ENCODE measurements at regions not wholly inside any gene's neighbourhood (a gene's known extent, or its start where the extent isn't known, plus 50 kb on each side); places are given as distances from the start of the nearest gene placed in this dataset.

- TF ChIP-seq POLR2A (IDR thresholded peaks at IDR 0.05; ENCODE audit: extremely low read depth, insufficient read length) (no peak), MAX (IDR thresholded peaks at IDR 0.05; ENCODE audit: low read depth, low read length) (no peak), MYC (IDR thresholded peaks at IDR 0.05; ENCODE audit: low read depth, low read length) (no peak), CTCF (IDR thresholded peaks at IDR 0.05; ENCODE audit: low read depth, low read length) (no peak)
- H3K4me3 ChIP-seq (ENCODE audit: low read depth, low read length) = no peak overlapping the region
- DNase-seq (ENCODE audit: low read depth) = no peak
Measured at GRCh38 chr3:103385961-103386656, 951.3 kb downstream of the ZPLD1 start.

DNA sequence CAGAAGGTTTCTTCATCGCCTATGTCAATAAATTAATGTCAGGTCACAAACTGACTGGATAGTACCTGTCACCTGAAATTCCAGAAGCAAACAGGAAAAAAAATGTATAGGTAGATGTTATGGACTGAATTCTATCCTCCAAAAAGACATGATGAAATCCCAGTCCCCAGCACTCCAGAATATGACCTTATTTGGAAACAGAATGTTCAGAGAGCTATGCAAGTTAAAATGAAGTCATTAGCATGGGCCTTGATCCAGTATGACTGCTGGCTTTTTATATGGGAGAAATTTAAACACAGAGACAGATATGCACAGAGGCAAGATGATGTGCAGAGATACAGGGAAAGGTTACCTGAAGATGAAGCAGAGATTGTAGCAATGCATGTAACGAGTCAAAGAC is 953.4 kb downstream of the ZPLD1 start:
- DNase-seq (ENCODE audit: low read depth) = no peak
- no peak overlapping the region for H3K4me3 ChIP-seq (ENCODE audit: low read depth, low read length)
- TF ChIP-seq POLR2A (IDR thresholded peaks at IDR 0.05; ENCODE audit: extremely low read depth, insufficient read length) = no peak
- TF ChIP-seq MAX (IDR thresholded peaks at IDR 0.05; ENCODE audit: low read depth, low read length) = no peak
- no peak for TF ChIP-seq MYC (IDR thresholded peaks at IDR 0.05; ENCODE audit: low read depth, low read length)
- TF ChIP-seq CTCF (IDR thresholded peaks at IDR 0.05; ENCODE audit: low read depth, low read length) = no peak

DNA sequence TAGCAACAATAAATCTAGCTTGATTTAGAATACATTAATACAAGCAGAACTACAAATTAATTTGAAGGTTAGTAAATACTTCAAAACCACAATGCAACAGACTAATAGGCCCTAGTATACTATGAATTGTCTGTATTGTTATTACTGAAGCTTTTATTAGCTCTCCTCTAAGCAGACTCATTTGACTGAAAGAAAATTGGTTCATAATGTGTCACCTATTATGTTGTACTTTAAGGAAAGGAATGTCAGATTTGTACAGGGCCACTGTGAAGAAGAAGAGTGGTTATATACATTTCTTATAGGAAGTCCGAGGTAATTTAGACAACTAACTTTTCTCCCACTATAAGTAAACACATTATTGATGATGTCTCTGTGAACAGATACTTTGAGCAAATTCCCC is 954.5 kb downstream of the ZPLD1 start:
- DNase-seq (ENCODE audit: low read depth) = no peak
- TF ChIP-seq POLR2A (IDR thresholded peaks at IDR 0.05; ENCODE audit: extremely low read depth, insufficient read length) (no peak), CTCF (IDR thresholded peaks at IDR 0.05; ENCODE audit: low read depth, low read length) (no peak), MYC (IDR thresholded peaks at IDR 0.05; ENCODE audit: low read depth, low read length) (no peak), MAX (IDR thresholded peaks at IDR 0.05; ENCODE audit: low read depth, low read length) (no peak)
- no peak overlapping the region for H3K4me3 ChIP-seq (ENCODE audit: low read depth, low read length)

DNA sequence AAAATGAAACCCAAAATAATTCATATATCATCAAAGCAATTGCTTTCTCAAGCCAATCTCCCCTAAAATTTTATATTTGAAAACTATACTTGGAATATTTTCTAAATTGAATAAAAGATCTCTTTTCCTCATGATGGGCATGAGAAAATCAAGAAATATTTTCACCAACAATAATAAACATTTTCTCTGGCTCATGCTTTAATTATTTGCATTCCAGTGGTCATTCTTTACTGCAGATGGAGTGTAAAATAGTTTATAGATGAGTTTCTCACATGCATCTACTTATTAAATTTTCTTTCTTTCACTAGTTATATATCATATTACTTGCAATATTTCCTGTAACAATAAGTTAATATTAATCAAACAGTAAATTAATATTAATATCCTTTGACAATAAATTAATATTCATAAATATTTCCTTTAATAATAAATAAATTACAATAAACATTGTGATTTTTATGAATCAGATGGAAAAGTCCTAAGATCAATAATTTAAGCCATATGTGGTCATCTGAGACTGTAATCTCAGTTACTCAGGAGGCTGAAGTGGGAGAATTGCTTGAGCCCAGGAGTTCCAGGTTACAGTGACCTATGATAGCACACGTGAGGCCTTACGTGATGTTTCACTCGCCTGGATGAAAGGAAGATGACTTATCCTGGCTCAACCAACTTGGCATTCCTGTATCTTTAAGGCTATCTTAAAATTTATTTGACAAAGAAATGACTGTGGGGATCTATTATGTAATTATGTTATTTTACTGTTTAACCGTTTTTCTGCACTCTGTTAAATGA is 958.8 kb downstream of the ZPLD1 start:
- no peak overlapping the region for H3K4me3 ChIP-seq (ENCODE audit: low read depth, low read length)
- TF ChIP-seq POLR2A (IDR thresholded peaks at IDR 0.05; ENCODE audit: extremely low read depth, insufficient read length) (no peak), MAX (IDR thresholded peaks at IDR 0.05; ENCODE audit: low read depth, low read length) (no peak), MYC (IDR thresholded peaks at IDR 0.05; ENCODE audit: low read depth, low read length) (no peak), CTCF (IDR thresholded peaks at IDR 0.05; ENCODE audit: low read depth, low read length) (no peak)
- DNase-seq (ENCODE audit: low read depth) = no peak

GRCh38 chr3:103403191-103403590 is 968.4 kb downstream of the ZPLD1 start:
- no peak for TF ChIP-seq POLR2A (IDR thresholded peaks at IDR 0.05; ENCODE audit: extremely low read depth, insufficient read length)
- no peak for TF ChIP-seq CTCF (IDR thresholded peaks at IDR 0.05; ENCODE audit: low read depth, low read length)
- TF ChIP-seq MYC (IDR thresholded peaks at IDR 0.05; ENCODE audit: low read depth, low read length) = no peak
- TF ChIP-seq MAX (IDR thresholded peaks at IDR 0.05; ENCODE audit: low read depth, low read length) = no peak

More at GRCh38 chr3:103403191-103403590, 968.4 kb downstream of the ZPLD1 start:
- no peak overlapping the region for H3K4me3 ChIP-seq (ENCODE audit: low read depth, low read length)
- DNase-seq (ENCODE audit: low read depth) = no peak

Measured in NB4 (cell line).